HG03571 (cell line): ENCODE measurements at regions not wholly inside any gene's neighbourhood (a gene's known extent, or its start where the extent isn't known, plus 50 kb on each side); places are given as distances from the start of the nearest gene placed in this dataset.

Source experiments
- ATAC-seq: cut with Tn5 transposase; IDR thresholded peaks from one replicate; pipeline ENCODE4 v1.9.1; 2021; ENCODE audit not compliant: unreplicated experiment

DNA sequence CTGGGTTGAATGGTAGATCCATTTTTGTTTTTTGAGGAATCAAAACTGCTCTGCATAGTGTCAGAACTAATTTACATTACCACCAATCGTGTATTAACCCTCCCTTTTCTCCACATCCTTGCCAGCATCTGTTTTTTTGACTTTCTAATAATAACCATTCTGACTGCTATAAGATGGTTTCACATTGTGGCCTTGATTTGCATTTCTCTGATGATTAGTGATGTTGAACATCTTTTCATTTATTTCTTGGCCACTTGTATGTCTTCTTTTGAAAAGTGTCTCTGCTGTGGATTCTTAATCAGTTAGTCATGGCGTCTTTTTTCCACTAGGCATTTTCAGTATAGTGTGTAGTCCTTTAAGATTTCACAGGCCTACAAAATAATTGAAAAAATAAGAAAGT is 2144.3 kb upstream of the C9orf72 start:
- no peak for ATAC-seq

DNA sequence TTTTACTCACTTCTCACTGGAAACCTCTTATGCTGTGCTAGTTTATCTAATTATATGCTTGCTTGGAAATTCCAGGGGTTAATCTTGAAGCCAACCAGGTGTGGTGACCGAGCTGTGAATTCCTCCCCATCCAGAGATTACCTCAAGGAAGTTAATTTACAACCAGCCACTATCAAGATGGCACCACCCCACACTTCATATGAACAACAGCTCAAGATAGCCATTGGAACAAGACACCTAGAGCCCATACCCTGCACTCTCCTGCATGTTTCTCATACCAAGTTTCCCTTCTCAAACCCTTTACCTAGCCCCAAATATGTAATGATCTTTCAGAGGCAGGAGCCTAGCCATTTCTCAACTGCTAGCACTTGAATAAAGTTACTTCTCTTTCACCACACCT is 2156.9 kb upstream of the C9orf72 start:
- no peak for ATAC-seq

DNA sequence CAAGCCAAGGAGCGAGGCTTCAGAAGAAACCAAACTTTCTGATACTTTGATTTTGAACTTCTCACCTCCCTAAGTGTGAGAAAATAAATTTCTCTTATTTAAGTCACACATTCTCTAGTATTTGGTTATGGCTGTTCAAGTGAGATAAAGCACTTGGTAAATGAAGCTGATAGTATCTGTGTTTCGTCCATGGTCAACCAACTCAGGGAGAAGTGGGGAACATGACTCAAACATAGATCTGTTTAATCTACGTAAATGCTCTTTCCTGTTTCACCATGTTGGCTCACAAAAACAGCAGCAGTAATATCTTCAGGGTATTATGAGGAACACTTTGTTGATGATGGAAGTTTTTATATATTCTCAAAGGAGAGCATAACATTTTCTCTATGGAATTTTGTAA is 2167.2 kb upstream of the C9orf72 start:
- no peak for ATAC-seq

DNA sequence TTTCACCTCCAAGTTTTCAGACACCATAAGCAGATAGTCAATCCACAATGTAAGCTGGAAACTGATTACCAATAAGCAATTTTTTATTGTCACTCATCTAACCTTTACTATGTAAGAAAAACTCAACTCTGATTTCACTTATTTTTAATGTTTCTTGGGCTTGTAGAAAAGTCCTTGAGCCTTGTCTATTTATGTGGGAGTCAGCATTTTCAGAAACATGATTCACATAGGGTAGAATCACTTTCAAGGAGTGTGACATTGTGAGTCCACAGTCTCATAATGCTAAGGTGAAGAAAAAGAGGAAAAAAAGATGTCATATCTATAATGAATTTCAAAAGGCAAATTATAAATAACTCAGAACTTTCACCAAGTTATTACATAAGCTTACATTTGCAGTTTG is 2167.9 kb upstream of the C9orf72 start:
- no peak for ATAC-seq

DNA sequence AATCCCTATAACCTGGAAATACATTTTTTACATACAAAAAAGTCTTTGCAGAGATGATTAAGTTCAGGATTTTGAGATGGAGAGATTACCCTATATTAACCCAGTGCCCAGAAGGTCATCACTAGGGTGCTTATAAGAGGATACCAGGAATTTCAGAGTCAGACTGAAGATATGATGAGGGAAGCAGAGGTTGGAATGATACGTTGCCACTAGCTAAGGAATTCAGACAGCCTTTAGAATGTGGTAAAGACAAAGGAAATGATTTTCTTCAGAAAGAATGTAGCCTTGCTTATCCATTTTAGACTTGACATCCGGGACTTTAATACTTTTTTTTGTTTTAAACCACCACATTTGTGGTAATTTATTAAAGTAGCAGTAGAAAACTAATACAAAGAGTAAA is 2176.8 kb upstream of the C9orf72 start:
- ATAC-seq: no peak

DNA sequence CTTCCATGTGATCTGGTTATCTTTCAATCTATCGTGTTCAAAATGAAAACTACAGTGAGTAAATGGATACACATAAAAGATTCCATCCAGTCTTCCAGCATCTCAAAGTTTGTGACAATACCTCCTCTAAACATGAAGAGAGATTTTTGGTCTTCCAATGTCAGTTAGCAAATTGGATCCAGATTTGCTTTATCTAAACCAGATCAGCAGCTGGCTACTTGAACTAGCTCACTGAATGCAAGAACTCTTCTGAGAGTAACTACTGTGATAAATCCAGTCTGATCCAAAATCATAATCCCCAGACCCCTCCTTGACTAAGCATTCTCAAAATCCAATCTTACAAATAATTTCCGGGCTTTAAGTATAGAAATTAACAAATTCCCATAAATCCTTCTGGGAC is 2177.9 kb upstream of the C9orf72 start:
- ATAC-seq: no peak

DNA sequence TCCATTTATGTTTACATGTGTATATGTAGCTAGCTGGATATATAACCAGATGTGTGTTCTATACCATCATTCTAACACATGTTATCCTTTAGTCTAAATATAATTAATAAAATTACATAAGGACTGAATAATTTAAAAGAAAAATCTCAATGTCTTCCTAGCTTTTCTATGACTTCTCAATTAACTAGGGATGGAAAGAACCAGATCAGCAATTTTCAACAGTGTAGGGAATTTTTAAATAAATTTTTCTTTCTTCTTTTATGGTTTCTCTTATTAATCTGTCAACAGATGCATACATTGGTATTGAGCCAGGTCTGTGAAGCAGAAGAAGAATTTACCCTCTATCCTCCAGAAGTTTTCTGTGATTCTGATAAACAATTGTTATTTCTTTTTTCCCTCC is 2180.4 kb upstream of the C9orf72 start:
- ATAC-seq: no peak

DNA sequence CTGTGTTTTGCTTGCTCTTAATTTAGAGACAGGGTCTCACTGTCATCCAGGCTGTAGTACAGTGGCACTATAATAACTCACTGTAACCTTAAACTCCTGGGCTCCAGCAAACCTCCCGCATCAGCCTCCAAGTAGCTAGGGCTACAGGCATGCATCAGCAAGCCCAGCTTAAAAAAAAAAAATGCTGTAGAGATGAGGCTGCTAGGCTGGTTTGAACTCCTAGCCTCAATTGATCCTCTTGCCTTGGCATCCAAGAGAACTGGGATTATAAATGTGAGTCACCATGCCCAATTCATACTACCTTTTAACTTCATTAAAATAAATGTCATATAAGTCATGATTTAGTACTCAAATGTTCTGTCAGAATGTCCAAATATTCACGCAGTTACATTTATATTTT is 2195.7 kb upstream of the C9orf72 start:
- no peak for ATAC-seq

DNA sequence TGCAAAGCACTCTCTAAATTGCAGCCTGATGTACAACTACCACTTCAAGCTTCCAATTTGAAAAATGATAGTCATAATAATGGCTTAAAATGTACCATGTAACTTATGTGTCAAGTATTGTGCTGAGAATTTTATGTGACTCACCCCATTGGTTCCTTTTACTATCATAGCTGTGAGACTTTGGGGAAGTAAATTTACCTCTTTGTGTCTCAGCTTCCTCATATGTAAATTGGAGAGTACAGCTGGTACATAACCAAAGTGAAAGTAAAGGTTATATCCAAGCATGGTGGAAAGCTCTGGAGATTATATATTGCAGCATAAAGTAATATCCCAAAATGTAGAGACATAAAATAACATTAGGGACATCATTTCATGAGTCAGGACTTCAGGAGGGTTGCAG is 2200.4 kb upstream of the C9orf72 start:
- ATAC-seq: no peak

DNA sequence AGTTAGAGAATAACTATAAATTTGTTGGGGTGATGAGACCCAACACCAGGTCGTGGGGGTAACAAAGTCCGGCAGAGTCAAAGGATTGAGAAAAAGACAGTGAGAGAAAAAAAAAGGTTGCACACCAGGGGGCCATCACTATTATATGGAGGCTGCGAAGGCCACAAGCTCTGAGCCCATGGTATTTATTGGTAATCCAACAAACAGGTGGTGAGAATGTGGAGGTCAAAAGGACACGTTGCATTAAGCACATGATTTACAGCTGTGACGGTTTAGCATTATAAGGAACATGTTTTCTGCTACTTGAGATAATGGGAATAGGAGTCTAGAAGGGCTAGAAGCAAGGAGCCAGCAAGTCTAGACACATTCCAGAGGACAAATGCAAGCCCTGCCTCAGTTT is 2202.2 kb upstream of the C9orf72 start:
- no peak for ATAC-seq

DNA sequence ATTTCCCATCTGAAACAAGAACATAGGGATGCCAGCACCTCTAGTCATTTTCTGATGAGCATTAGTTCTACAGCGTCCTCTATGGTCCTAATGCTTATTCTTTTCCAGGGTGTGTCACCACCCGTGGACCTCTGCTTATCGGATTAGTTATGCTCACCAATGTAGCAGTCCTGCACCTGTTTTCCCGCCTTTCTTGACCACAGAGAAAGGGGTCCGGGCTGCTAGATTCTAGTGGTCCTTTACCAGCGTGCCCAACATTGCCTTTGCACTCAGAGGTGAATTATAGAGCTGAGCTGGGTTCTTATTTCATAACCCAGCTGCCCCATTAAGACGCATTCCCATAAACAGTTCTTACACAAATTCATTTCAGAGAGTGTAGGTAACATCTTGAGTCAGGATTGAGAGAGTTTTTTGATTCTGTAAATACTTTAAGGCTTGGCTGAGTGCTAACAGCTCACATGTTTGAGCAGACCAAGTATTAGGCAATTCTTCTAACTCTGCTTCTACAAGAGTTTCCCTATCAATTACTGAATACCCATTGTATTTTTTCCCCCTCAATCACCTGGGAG is 2205.1 kb upstream of the C9orf72 start:
- ATAC-seq: no peak

DNA sequence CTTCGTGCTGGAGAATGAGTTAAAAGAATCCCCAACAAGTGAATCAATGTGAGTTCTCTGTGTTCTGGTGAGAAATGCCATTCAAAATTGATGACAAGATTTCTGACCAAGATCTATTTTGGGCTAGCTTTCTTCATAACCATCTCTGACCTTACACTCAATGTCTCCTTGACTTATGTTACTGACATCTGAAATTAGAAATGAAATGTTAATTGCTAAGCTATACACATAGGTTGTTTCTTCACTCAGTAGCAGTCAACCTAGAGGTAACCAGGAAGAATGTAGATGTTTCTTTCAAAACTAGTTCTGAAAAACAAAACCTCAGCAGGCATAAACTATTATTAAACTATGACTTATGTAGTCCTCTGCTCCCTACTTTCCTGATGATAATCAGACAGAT is 2220.7 kb upstream of the C9orf72 start:
- no peak for ATAC-seq

DNA sequence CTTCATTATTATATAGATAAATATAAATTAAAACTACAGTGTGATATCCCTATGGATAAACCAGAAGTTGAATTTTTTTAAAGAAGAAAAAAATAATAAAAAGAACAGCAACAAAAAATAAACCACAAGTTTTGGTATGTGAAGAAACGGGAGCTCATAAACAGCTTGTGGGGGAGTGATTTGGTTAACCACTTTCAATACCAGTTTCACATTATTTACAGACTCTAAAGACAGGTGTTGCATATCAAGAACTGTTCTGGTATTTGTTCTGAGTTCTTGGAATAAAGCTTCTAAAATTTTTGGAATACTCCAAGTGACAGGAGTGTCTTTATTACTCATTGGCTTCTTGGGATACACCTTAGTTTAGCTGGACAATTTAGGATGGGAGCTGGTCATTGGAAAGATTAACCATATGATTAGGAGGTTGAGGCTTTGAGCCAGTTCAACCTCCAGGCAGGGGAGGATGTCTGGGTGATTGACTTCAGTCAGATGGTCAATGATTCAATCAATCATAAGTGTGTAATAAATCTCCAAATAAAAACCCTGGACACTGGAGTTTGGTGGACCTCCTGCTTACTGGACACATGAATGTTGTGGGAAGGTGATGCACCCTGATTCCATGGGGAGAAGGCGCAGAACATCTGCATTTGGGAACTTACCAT is 2223.1 kb upstream of the C9orf72 start:
- peak; percentile 91 for ATAC-seq

DNA sequence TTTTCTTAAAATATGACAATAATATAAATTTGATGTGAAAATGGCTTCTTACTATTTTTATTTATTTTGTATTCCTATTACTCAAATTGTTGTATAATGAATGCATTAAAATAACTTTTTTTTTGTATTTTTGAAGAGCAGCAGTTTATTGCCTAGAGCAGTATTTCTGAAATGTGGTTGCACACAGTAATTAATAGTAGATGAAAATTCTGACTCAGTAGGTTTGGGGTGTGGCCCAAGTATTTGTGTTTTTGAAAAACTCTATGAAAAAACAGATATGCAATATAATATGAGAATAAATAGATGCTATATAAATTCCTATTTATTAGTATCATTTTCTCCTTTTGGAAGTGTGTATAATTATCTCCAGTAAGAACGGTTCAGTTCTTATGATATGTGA is 2225.3 kb upstream of the C9orf72 start:
- no peak for ATAC-seq

DNA sequence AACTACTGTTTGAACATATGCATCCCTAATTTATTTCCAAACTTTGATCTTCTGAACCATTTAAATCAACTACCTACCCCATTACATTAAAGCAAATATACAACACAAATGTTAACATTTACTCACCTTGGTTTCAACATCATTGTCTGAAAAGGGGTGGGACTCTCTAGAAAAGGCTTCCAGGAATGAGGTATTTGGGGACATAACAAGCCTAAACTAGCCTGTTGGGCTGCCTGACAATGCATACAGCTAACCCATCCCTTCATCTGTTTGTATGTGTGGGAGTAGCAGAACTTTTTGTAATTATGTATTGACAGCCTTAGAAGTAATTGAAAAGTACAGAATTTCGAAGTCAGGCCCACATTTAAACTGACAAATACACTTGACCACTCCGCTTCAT is 2225.9 kb upstream of the C9orf72 start:
- ATAC-seq: no peak

DNA sequence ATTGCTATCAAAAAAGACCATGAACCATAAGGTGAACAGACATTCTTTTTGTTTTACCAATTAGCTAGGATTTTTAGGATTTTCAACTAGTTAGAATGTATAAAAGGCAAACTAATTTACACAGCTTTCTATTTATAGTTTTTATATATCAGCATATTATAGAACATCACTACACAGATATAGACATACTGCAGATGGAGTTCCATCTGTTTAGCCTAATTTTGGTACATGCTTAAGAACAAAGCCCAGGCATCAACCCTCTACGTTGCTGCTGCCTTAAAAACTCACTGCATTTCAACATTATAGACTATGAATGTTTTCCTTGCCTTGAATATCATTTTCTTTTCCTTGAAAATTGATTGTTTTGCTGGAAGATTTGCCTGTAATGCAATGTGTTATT is 2227.5 kb upstream of the C9orf72 start:
- no peak for ATAC-seq

DNA sequence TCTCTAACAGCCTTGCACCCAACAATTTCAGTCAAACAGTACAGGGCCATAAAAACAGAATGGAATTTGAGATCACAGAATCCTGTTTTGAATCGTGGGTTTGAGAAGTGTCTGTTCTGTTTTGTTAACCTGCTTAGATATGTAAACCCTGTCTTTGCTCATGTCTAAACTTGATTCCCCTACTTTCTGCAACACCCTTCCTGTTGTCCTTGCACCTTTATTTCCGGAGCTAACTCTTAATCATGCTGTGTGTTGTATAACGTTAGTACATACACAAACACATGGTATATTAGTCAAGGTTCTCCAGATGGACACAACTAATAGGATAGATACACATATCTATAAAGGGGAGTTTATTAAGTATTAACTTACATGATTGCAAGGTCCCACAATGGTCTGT is 2229.2 kb upstream of the C9orf72 start:
- ATAC-seq: no peak

DNA sequence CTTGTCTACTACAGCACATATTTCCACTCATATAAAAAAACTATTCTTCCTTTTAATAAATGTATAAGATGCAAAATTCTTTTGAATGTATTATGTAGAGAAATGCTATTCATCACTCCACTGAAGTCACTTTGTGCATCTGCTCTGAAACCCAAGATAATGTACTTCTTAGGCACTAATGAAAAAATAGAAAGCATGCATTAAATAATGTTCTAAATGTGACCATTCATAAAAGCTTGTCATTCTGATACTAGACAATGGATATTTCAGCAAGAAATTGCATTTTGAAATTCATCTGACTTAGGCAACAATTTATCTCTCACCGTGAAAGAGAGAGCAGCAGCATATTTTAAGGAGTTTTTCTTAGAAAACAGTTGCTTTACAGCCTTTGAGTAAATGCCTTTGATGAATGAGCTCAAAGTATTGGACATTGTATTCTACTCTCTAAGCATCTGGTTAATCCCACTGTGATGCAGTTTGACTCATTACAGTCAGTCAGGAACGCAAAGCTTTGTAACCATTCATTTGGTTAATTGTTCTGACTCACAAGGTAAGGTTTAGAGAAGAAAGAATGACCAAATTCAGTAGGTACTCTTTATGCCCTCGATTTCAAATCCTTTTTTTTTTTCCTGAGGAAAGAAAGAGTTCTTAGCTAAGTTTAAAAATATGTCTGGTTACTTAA is 2233.8 kb upstream of the C9orf72 start:
- no peak for ATAC-seq

DNA sequence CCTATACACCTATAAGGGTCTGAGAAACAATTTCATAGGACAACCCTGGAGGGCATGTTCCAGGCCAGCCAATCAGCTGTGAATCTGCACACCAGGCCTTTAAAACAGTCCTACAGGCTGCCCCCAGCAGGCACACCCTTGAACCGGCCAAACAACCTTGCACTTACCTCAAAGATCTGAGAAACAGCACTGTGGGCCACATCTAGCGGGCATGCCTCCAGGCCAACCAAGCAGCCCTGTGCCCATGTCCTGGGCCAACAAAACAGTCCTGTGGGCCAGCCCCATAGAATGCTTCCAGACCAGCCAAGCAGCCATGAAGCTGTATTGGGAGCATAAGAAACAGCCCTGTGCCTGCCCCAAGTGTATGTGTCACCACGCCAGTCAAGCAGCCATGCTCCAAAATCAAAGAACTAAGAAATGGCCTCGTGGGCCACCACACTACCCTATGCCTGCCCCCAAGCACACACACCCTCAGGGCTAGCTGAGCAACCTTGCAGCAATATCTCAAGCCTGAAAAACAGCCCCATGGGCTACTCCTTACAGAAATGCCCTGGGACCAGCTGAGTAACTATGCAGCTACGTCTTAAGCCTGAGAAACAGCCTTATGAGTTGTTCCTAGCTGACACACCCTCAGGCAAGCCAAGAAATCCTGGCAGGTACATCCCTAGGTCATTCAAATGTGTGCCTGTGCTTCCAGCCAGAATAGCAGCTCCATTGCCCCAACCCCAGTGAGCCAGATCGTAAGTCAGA is 2243.8 kb upstream of the C9orf72 start:
- ATAC-seq: no peak

DNA sequence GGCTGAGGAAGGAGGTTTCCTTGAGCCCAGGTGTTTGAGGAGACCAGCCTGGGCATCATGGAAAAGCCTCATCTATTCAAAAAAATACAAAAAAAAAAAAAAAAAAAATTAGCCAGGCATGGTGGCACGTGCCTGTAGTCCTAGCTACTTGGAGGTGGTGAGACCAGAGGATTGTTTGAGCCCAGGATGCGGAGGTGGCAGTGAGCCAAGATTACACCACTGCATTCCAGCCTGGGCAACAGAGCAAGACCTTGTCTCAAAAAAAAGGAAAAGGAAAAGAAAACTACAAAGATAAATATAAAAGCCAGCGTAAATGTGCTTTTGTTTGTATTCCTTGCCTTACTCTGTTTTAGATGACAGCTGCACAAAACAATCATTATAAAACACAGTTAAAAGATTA is 2249.2 kb upstream of the C9orf72 start:
- no peak for ATAC-seq

DNA sequence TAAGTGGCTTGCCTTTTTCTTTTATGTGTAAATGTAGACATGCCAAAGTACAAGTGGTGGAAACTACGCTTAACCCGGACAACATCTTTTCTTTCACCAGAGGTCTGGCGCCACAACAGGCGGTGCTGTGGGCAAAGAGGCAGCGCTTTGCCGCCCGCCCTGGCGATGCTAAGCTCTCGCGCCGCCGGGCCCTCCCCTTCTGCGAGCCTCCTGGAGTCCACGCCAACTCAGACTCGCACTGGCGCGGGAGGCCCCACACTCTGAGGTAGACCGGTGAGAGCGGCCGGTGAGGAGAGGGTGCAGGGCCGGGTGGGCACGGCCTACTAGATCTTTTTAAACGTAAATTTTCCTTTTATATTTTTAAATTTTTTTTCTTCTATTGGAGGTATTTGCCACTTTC is 2253.1 kb upstream of the C9orf72 start:
- ATAC-seq: no peak

DNA sequence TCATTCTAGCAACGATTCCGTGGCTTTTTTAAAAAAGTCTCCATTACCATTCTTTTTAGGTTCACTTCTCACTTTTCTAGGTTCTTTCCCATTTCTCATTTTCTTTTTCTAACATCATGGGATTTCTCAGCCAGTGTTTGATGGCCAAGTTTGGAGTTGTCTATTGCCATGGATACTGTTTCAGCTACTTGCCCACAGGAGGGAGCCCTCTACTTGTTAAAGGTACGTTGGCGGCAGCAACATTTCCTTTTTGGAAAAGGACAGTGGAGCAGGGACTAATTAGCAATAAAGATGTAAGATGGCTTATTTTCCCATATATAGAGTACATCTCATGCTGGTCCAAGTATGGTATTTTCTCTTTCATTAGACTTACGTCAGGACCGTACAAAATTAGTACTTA is 2257.5 kb upstream of the C9orf72 start:
- ATAC-seq: no peak
